ENCODE measurements at regions not wholly inside any gene's neighbourhood (a gene's known extent, or its start where the extent isn't known, plus 50 kb on each side); places are given as distances from the start of the nearest gene placed in this dataset.

- no peaks in the 10 kb centered on the region for H3K79me2 ChIP-seq (ENCODE audit: insufficient read depth, low read length)
- H3K36me3 ChIP-seq (replicated peaks in 1 of 2; ENCODE audit: control insufficient read depth in 1 of 2, insufficient read depth in 2 of 2, low read length in 2 of 2): no peaks in the 10 kb centered on the region
- Mint-ChIP-seq H3K27me3 (ENCODE audit: low read depth in 3 of 3) (no peaks in the 10 kb centered on the region), H3K27ac (no peak overlapping the region), H3K4me3 (no peak overlapping the region), H3K36me3 (no peaks in the 10 kb centered on the region), H3K9me3 (peaks cover 2 to 7% (median 4%) of the 10 kb centered on the region in 7 donors), H3K4me1 (no peaks in the 10 kb centered on the region)
- H3K4me1 ChIP-seq (ENCODE audit: control insufficient read depth in 1 of 2, insufficient read depth in 2 of 2, low read length in 2 of 2): no peaks in the 10 kb centered on the region
- no peak overlapping the region for H3K4me2 ChIP-seq (replicated peaks; ENCODE audit: extremely low read depth, low read length, poor library complexity, severe bottlenecking)
- intact Hi-C loops (cut with micrococcal nuclease): no loop called here
- no peaks in the 10 kb centered on the region for H4K20me1 ChIP-seq (ENCODE audit: insufficient read depth, low read length)
- no peak for DNase-seq
- H3K9ac ChIP-seq (ENCODE audit: insufficient read depth, low read length, poor library complexity, severe bottlenecking): no peak overlapping the region
- H3K4me3 ChIP-seq (replicated peaks in 1 of 3; ENCODE audit: low read depth in 2 of 3, low read length in 3 of 3): no peak overlapping the region
- H3K27ac ChIP-seq (ENCODE audit: low read depth in 1 of 2, low read length in 2 of 2): no peak overlapping the region
- H2AFZ ChIP-seq (ENCODE audit: insufficient read depth, low read depth, low read length, poor library complexity, severe bottlenecking): no peak overlapping the region
- H3K9me3 ChIP-seq (replicated peaks in 1 of 2; ENCODE audit: control insufficient read depth in 1 of 2, insufficient read depth in 1 of 2, low read length in 2 of 2): peaks cover 0 to 7% of the 10 kb centered on the region in 2 donors
- TF ChIP-seq CTCF (IDR thresholded peaks at IDR 0.05): no peak
- no peaks in the 10 kb centered on the region for H3K27me3 ChIP-seq (ENCODE audit: control insufficient read depth in 2 of 2, insufficient read depth in 2 of 2, low read length in 2 of 2)
Measured at GRCh38 chr3:166422556-166422955, 585.3 kb upstream of the BCHE start.

- no peak overlapping the region for H3K4me2 ChIP-seq (replicated peaks; ENCODE audit: extremely low read depth, low read length, poor library complexity, severe bottlenecking)
- Mint-ChIP-seq H3K27ac (no peak overlapping the region), H3K9me3 (peaks cover 0 to 7% (median 3%) of the 10 kb centered on the region in 7 donors), H3K4me1 (no peaks in the 10 kb centered on the region), H3K4me3 (no peak overlapping the region), H3K36me3 (no peaks in the 10 kb centered on the region), H3K27me3 (ENCODE audit: low read depth in 3 of 3) (no peaks in the 10 kb centered on the region)
- no peaks in the 10 kb centered on the region for H3K4me1 ChIP-seq (ENCODE audit: control insufficient read depth in 1 of 2, insufficient read depth in 2 of 2, low read length in 2 of 2)
- no peaks in the 10 kb centered on the region for H4K20me1 ChIP-seq (ENCODE audit: insufficient read depth, low read length)
- DNase-seq: no peak
- no peaks in the 10 kb centered on the region for H3K79me2 ChIP-seq (ENCODE audit: insufficient read depth, low read length)
- H3K27ac ChIP-seq (ENCODE audit: low read depth in 1 of 2, low read length in 2 of 2): no peak overlapping the region
- no peak overlapping the region for H3K4me3 ChIP-seq (replicated peaks in 1 of 3; ENCODE audit: low read depth in 2 of 3, low read length in 3 of 3)
- H2AFZ ChIP-seq (ENCODE audit: insufficient read depth, low read depth, low read length, poor library complexity, severe bottlenecking): no peak overlapping the region
- no CpG with 5 or more reads among the region's 2 CpGs for WGBS (ENCODE audit: insufficient coverage)
- no peaks in the 10 kb centered on the region for H3K36me3 ChIP-seq (replicated peaks in 1 of 2; ENCODE audit: control insufficient read depth in 1 of 2, insufficient read depth in 2 of 2, low read length in 2 of 2)
- no peaks in the 10 kb centered on the region for H3K27me3 ChIP-seq (ENCODE audit: control insufficient read depth in 2 of 2, insufficient read depth in 2 of 2, low read length in 2 of 2)
- intact Hi-C loops (cut with micrococcal nuclease): no loop called here
- no peak for TF ChIP-seq CTCF (IDR thresholded peaks at IDR 0.05)
- no peak overlapping the region for H3K9ac ChIP-seq (ENCODE audit: insufficient read depth, low read length, poor library complexity, severe bottlenecking)
- H3K9me3 ChIP-seq (replicated peaks in 1 of 2; ENCODE audit: control insufficient read depth in 1 of 2, insufficient read depth in 1 of 2, low read length in 2 of 2): peaks cover 0 to 7% of the 10 kb centered on the region in 2 donors
Measured at GRCh38 chr3:166420071-166420470, 582.8 kb upstream of the BCHE start.

Data from CD14-positive monocyte (primary cell).